ENCODE measurements at regions not wholly inside any gene's neighbourhood (a gene's known extent, or its start where the extent isn't known, plus 50 kb on each side); places are given as distances from the start of the nearest gene placed in this dataset.
"Not testable (repeated sequence)": the region's sequence is repeated elsewhere in the genome, so short reads cannot be mapped to it uniquely, and the experiment has no call there.

DNA sequence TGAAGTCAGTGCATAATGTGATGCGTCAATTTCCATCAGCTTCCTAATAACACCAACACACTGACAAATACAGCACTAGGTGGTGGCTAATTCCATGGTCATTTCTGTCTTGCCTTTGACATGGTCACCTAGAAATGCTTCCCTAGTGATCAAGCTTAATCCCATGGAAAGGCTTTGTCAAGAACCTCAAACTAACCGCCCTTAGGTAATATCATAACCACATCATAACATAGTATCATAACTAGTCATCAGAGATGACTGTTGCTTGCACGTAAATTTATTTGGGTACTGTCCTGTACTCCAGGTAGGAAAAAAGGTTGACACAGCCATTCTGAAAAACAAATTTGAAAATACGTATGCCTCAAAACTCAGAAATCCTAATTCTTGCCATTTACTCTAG, 471.8 kb downstream of the IRS1 start:
- DNase-seq (no peak), ATAC-seq (no peak)

DNA sequence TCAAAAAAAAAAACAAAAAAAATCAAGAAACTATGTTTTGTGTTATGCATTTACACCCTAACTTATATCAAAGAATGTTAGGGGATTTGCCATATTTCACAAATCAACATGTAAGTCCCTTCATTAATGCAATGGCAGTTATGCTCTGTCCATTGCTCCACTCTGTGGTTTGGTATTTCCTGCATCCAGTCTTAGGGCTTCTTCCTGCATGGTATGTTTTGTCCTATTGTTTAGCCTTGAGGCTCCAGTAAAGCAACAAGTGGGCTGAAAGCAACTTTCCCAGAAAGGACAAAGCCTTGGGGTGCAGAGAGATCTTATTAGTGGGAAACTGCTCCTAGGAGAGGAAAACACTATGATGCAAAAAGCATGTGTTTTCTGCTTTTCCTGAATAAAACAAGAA, 474.1 kb downstream of the IRS1 start:
- DNase-seq, result no peak
- ATAC-seq, result no peak

GRCh38 chr2:226320076-226320948, 479.3 kb downstream of the IRS1 start:
- ATAC-seq, result no peak
- DNase-seq, result no peak

DNA sequence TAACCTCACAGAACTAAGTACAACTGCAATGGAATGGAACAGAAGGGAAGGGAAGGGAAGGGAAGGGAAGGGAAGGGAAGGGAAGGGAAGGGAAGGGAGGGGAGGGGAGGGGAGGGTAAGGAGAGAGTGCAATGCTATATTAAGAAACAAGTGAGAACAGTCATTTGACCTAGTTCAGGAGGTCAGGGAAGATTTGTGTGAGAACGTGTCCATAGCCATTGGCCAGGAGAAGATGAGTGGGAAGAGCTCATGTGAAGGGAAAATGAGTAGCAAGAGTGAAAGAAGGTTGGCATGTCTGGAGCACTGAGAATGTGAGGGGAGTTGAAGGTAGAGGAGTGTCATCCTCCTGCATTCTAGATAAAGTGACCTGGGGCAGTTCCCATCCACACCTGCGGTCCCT, 481.6 kb downstream of the IRS1 start:
- DNase-seq, result no peak
- ATAC-seq, result no peak

DNA sequence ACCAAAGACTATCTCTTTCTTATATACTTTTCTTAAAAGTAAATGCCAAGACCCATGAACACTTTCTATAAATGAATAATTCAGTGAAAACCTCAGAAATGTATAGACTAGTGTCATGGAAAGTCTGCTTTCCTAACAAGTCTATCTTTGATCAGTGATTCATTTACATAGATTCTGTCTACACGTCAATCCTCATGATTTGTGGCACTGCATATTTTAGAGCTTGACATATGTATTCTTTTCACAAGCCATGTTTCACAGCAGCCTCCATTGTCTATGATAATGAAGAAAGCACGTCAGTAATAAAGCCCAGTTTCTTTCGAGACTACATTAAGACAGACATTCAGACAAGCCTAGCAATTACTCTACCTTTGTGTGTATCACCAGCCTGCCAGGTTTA, 486.6 kb downstream of the IRS1 start:
- no peak for DNase-seq
- no peak for ATAC-seq

GRCh38 chr2:226312155-226312554, 487.5 kb downstream of the IRS1 start:
- ATAC-seq, result no peak
- no peak for DNase-seq

DNA sequence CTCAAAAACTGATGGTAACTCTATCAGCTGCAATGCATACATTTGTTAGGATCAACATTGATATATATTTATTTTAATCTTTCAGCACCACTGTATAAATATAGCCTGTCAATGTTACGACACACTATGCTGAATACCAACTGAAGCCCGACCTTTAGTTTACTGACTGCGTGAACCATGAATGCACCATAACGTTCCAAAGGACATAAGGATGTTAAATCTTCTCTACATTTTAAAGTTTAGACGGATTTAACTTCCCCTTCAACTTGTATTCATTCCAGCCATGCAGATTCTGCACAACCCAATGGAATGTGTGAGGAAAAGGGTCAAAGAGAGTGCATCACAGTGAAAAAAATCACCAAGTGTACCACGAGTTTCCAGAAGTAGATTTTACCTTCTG, 489.5 kb downstream of the IRS1 start:
- DNase-seq (no peak), ATAC-seq (no peak)

GRCh38 chr2:226308986-226309385, 490.6 kb downstream of the IRS1 start:
- ATAC-seq (no peak), DNase-seq (no peak)

GRCh38 chr2:226308323-226308680, 491.3 kb downstream of the IRS1 start:
- ATAC-seq (no peak), DNase-seq (no peak)

- ATAC-seq, result no peak
Measured at GRCh38 chr2:226307487-226308322, 491.9 kb downstream of the IRS1 start.

GRCh38 chr2:226306969-226307368, 492.7 kb downstream of the IRS1 start:
- ATAC-seq, result no peak
- DNase-seq, result no peak

More at GRCh38 chr2:226307487-226308322, 491.9 kb downstream of the IRS1 start:
- DNase-seq, result no peak

- ATAC-seq (no peak), DNase-seq (no peak)
Measured at GRCh38 chr2:226304308-226304707, 495.3 kb downstream of the IRS1 start.

GRCh38 chr2:226303707-226304106, 495.9 kb downstream of the IRS1 start:
- no peak for ATAC-seq
- no peak for DNase-seq

GRCh38 chr2:226300196-226300886, 499.3 kb downstream of the IRS1 start:
- ATAC-seq, result no peak

GRCh38 chr2:226299771-226300170, 499.8 kb downstream of the IRS1 start:
- ATAC-seq, result no peak
- DNase-seq, result no peak

More at GRCh38 chr2:226300196-226300886, 499.3 kb downstream of the IRS1 start:
- DNase-seq, result no peak

DNA sequence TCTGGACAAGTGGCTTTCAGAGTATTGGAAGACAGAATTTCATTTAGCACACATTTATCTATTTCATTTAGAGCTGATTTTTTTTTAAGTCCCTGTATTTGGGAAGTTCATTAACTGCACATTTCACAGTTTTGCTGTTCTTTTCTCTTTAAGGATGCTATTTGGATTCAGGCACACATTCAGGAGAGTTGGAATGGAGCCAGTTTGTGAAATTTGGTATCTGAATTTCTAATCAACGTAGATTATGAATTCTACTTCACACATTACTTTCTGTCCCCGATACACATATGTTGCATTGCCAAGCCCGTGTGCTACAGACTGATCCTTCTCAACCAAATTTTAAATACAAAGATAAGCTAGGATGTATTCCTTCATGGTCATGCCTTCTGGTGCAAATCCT, 503.9 kb downstream of the IRS1 start:
- no peak for ATAC-seq
- DNase-seq, result no peak

DNA sequence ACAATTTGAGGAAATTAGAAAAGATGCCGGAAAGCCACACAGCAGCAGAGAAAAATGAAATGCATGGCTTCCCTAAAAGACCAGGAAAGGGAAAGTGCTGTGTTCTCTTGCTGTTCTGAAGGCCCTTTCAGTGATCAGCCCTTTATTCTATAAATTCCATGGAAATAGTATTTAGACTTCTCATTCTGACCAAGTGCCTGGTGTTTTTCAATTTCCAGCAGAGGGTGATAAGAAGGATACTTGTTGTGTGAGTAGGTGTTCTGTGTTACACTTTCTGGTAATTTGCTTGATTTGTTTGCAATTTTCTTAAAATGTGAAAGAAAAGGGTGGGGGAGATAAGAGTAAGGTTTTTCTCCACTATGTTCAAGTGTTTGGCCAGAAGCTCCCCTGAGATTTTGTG, 504.5 kb downstream of the IRS1 start:
- ATAC-seq (no peak), DNase-seq (no peak)

DNA sequence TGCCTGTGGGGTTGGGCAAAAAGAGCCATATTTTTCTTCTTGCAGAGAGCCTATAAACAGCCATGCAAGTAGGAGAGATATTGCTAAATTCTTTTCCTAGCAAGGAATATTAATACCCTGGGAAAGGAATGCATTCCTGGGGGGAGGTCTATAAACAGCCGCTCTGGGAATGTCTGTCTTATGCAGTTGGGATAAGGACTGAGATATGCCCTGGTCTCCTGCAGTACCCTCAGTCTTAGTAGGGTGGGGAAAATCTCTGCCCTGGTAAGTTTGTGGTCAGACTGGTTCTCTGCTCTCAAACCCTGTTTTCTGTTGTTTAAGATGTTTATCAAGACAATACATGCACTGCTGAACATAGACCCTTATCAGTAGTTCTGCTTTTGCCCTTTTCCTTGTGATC, 508.3 kb downstream of the IRS1 start:
- not testable (repeated sequence) for DNase-seq, ATAC-seq

- DNase-seq, result no peak
- ATAC-seq, result no peak
Measured at GRCh38 chr2:226286916-226287315, 512.7 kb downstream of the IRS1 start.

DNA sequence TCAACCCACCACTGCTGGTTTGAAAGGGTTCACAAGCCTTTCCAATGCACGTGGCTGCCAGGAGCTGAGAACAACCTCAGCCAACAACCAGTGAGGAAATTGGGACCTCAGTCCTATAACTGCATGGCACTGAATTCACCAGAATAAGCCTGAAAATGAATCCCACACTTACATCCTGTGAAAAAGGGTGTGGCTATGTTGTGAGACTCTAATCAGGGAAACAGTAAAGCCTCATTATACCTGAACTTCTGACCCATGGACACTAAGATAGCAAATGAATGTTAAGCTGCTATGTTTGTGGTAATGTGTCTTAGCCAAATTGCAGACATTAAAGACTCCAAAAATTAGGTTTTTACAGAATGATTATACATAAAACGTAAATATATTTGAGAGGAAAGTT, 515.8 kb downstream of the IRS1 start:
- no peak for ATAC-seq

GRCh38 chr2:226282151-226282550, 517.5 kb downstream of the IRS1 start:
- ATAC-seq, result no peak

More for the DNA sequence above, 515.8 kb downstream of the IRS1 start:
- no peak for DNase-seq

DNA sequence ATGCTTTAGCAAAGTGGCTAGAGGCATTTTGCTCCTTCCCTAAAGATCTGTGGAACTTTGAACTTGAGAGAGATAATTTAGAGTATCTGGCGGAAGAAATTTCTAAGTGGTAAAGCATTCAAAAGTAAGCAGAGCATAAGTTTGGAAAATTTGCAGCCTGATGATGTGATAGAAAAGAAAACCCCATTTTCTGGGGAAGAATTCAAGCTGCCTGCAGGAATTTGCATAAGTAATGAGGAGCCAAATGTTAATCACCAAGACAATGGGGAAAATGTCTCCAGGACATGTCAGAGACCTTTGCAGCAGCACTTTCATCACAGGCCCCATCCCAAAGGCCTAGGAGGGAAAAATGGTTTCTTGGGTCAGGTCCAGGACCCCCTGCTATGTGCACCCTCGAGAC, 519.5 kb downstream of the IRS1 start:
- ATAC-seq, DNase-seq: not testable (repeated sequence)

More at GRCh38 chr2:226282151-226282550, 517.5 kb downstream of the IRS1 start:
- no peak for DNase-seq

- DNase-seq (no peak), ATAC-seq (no peak)
Measured at GRCh38 chr2:226275215-226275614, 524.4 kb downstream of the IRS1 start.
